ENCODE measurements at regions not wholly inside any gene's neighbourhood (a gene's known extent, or its start where the extent isn't known, plus 50 kb on each side); places are given as distances from the start of the nearest gene placed in this dataset.

GRCh38 chr20:60930023-60930790 is 321.9 kb upstream of the CDH4 start:
- no peak for DNase-seq

DNA sequence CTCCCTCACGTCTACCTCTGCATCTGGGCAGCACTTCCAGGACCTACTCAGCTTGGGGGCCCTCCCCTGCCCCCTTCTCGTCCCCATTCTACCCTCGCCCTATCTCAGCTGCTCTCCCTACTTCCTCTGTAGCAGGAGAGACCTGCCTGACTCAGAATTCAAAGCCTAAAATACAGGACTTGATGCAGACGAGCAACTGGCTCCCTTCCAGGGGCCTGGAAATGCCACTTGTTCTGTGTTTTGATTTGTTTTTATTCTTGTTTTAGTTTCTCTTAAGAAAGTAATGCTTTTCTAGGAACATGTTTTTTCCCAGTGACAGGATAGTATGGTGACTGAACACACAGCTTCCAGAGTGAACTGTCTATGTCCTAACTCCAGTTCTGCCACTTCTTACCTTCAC is 320.4 kb upstream of the CDH4 start:
- no peak for DNase-seq

DNA sequence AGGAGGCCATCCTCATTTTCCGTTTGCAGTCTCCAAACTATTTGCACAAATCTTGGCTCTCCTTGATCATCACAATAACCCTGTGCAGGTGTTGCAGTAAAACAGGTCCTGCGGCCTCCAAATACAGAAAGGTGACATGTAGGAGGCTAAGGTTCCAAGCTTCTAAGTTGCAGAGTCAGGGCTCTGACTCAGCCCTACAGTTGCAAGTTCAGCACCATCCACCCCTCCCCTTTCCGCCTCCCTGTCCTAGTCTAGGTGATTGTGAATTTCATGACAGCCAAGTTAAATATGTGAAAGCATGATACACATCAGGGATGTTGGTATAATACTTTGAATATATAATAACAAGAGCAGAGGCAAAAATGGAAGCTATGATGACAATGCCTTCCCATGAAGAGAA is 317.3 kb upstream of the CDH4 start:
- no peak for DNase-seq

DNA sequence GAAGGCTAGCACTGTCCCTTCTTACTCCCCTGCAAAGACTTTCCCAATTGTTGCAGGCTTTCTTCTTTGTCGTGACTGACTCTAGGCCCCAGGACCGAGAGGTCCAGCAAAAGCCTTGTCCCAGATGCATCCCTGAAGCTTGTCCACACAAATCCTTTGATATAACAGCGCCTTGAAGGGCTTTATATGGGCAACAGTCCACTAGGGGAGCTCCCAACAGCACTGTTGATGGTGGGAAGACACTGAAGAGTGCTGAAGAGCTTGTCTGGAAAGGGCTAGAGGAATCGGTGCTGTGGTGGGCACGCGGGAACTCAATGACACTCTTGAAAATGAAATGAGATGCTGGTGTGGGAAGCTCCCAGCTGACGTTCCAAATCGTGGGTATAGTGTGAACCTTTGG is 316.1 kb upstream of the CDH4 start:
- no peak for DNase-seq

- DNase-seq = no peak
Observed at GRCh38 chr20:60937585-60937984, 314.5 kb upstream of the CDH4 start.

DNA sequence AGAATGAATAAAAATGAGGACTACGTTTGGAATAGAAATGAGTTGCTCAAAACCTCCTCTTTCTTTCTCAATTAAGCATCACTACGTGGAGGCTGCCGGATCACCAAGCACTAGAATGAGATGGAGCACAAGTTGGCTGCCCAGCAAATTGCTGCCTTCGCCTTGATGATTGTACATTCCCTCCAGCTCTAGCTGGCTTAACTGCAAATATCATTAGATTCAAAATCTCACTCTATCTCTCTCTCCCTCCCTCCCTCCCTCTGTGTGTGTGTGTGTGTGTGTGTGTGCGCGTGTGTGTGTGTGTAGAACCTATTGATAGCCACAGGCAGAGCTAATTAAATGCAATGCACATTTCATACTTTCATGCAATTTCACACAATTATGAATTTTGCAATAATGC is 310.7 kb upstream of the CDH4 start:
- no peak for DNase-seq

GRCh38 chr20:60947819-60948218 is 304.2 kb upstream of the CDH4 start:
- no peak for DNase-seq

GRCh38 chr20:60948224-60948623 is 303.8 kb upstream of the CDH4 start:
- DNase-seq = no peak

DNA sequence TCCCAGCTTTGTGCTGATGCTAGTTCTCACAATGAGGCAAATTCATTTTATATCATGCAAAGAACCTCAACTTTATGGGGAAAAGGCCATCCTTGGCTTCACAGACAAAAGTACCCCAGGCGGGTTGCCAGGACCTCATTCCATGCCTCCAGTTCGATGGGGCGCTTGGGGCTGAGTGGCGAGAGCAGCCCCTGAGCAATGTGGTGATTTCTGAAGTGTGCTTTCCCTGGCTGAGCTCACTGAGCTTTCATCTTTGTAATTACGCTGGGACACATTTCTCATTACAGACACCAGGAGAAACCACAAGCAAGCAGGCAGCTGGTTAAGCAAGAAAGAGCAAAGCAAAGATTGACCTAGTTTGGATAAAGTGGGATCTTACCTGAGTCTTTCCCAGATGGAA is 301.5 kb upstream of the CDH4 start:
- no peak for DNase-seq

DNA sequence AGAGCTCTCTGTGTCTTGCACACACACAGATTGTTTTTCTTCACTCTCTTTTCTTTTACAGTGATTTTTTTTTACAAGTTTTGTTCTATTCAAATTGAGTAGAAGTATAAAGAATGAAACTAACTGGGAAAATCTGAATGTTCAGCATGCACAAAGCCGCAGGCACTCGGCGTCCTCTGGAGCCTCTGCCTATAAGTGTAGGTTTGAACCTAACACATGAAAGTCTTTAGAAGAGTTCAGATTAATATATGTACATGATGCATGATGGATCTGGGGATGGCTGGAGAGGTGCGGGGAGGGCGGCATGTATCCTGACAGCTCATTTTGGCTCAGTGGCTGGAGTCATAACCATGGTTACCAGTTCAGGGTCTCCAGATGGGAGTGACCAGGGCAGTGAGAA is 301.1 kb upstream of the CDH4 start:
- no peak for DNase-seq

- DNase-seq = no peak
Observed at GRCh38 chr20:60952861-60953260, 299.2 kb upstream of the CDH4 start.

DNA sequence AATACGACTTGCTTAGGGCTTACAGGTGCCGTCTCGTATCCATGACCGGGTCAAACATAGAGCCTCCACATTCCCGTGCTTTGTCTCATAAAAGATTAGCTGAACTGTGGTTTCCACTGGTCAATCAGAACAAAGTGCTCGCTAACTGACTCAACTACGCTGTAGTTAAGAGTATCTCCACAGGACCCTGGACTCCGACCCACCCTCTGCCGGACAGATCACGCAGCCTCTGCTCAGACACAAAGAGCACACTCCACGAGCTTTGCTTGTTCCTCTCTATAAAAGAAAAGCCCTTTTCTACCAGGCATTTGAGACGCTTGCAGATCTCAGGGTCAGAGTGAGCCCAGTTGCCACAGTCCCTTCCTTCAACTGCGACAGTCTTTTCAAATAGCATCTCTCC is 298.7 kb upstream of the CDH4 start:
- no peak for DNase-seq

GRCh38 chr20:60955706-60956105 is 296.4 kb upstream of the CDH4 start:
- DNase-seq = no peak

DNA sequence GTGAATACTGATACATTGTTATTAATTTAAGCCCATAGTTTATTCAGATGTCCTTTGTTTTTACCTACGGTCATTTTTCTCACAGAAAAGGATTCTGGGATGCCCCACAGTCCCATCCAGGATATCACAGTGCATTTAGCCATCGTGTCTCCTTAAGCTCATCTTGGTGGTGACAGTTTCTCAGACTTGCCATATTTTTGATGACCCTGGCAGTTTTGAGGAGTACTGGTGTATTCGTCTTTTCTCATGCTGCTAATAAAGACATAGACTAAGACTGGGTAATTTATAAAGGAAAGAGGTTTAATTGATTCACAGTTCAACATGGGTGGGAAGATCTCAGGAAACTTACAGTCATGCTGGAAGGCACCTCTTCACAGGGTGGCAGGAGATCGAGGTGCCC is 295.9 kb upstream of the CDH4 start:
- no peak for DNase-seq

DNA sequence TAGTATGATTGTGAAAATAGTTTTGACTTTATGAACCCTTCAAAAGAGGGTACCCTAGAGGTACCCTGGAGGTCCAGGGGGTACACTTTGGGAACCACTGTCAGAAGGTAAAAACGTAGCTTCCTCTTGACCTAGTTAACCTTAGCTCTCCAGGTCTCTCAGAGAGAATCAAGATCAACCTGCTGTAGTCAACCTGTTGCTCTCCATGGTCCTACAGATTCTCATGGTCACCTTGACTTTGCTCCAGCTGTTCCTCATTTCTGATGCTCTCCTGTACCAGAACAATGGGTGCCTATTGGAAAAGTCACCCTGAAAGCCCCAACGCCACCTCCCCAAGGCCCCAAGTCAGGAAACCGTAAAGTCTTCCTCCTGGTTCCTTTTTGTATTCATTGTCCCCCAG is 294.4 kb upstream of the CDH4 start:
- no peak for DNase-seq

DNA sequence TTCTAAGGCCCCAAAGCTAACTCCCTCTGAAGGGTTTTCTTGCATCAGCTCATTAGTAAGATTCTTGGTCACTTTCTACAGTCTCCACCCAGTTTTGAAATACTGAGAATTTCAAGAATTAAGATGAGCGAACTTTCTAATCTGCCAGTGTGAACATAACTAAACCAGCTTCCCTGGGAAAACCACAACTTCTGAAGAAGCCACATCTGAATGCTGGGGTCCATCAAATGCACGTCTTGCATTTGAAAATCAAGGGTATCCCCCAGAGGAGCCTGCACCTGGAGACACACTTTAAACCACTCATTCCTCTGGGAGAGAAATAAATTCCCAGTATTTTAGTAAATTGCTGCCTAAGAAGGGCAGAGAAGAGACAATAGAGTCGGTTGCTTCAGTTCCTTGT is 292.1 kb upstream of the CDH4 start:
- DNase-seq = no peak

DNA sequence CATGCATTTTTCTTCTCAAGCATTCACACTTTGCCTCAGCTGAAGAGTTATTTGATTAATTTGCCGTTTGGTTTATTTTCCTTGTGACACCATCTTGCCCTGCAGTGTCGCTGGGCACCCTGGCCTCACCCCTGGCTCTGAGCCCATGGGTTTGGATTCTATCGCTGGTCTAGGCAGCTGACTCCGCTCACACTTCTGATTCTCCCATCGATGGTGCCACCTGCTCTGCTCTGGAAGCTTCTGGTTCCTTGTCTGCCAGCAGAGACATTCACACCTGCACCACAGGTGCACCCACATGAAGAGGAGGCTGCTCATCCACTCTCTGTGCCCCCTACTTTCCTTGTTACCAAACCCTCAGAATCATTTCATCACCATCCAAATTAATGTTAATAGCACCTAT is 291.6 kb upstream of the CDH4 start:
- no peak for DNase-seq

- no peak for DNase-seq
Observed at GRCh38 chr20:60961551-60961950, 290.5 kb upstream of the CDH4 start.

GRCh38 chr20:60962367-60963045 is 289.6 kb upstream of the CDH4 start:
- DNase-seq = no peak

DNA sequence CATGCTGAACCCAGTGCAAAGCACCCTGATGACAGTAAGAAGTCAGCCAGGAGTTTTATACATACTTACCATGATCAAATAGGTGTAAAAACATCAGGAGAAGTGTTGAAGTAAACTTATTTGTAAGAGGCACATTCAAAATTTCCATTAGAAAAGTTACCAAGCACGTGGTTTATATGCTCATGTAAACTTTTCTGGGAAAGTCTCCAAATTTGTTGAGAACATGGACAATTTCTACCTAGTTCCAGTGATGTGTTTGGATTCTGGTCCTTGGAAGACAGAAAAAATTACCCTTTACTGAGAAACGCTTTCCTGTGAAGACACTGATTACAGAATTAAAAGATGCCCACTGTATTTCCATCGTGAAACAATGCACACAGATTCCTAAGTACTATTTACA is 288.9 kb upstream of the CDH4 start:
- DNase-seq = no peak

DNA sequence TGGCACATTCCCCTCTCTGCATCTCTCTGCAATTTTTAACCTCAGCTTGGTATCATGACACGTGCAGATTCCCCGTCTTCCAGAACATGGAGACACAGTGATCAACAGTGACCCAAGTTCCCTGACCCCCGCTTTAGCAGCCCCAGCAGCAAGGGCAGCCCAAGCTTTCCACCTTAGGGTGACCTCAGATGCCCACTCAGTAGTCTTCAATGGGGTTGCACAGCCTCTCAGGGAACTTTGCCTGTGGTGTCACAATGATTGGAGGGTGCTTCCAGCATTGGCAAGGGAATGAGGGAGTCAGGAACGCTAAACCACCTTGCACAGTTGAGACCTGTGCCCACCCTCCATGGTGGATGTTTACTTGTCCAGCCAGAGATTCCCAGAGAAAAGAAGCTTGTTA is 287.1 kb upstream of the CDH4 start:
- DNase-seq = no peak

GRCh38 chr20:60966031-60966430 is 286.0 kb upstream of the CDH4 start:
- DNase-seq = no peak

GRCh38 chr20:60966766-60967165 is 285.3 kb upstream of the CDH4 start:
- no peak for DNase-seq

- no peak for DNase-seq
Observed at GRCh38 chr20:60967431-60968316, 284.4 kb upstream of the CDH4 start.

All from suppressor macrophage (primary cell).